NCI-H82 treated with DMSO at 0.1 percent for 48 hours (cell line): ENCODE measurements at regions not wholly inside any gene's neighbourhood (a gene's known extent, or its start where the extent isn't known, plus 50 kb on each side); places are given as distances from the start of the nearest gene placed in this dataset.

Source experiments
- DNase-seq: peaks from one replicate; lab custom pipeline; 2025; ENCODE audit not compliant: unreplicated experiment; lab: John Stamatoyannopoulos, UW

DNA sequence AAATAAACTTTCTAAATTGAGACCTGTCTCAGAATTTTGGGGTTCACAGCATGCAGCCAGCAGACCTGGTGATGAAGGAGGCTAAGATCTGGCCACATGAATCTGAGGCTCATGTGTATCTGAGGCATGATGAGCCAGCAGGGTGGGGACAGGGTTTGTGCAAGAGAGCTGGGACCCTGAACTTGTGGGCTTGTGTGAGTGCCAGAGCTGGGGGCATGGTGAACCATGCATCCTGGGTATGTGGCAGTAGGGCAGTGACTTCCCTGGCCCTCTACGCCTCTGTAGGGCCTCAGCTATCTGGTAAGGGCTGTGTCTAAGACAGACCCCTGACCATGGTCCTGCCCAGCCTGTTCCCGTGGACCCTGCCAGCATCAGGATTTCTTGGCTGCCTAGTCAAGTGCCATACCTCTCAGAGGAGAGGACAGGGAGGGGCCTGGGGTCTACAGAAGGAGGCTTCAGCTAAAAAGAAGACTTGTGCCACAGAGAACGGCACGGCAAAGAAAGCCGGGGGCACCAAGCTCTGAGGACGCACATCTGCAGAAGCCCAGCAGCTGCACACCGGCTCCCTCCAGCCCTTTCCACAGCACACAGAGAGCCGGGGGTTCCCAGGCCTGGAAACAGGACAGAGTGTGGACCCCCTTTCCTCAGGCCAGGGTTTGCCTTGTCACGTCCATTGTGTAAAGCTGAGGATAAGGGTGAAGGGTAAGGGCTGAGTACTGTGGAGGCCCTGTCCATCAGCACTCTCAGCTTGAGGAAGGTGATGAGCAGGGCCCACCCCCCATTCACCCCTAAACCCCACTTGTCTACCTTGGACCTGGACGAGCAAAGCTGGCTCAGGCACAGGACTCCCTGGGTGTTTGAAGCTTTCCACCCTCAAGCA is 130.1 kb downstream of the MRPL36 start:
- DNase-seq: no peak

DNA sequence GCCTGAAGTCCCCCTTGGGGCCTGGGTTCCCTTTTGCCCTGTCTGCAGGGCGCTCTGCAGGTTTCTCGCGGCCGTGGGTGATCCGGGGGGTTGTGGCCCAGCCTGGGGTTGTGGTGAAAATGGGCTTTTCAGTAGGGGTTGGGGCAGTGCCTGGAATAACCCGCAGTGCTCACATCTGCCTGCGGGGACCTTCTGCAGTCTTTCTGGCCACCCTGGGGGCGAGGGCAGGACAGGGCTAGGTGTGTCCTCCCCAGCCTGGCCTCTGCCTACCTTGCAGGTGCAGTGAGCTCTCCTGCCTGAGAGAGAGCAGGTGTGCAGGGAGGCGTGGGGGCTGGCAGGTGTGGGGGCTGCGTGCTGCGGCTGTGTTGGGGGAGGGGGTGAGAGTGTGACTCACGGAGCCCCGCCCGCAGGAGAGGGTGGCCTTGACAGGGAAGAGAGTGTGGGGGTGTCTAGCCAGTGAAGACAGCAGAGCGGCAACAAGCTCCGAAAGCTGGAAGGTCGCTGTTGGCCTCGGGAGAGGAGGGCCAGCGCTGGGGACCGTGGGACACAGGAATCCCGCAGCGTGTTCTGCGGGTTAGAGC is 131.4 kb downstream of the MRPL36 start:
- no peak for DNase-seq

DNA sequence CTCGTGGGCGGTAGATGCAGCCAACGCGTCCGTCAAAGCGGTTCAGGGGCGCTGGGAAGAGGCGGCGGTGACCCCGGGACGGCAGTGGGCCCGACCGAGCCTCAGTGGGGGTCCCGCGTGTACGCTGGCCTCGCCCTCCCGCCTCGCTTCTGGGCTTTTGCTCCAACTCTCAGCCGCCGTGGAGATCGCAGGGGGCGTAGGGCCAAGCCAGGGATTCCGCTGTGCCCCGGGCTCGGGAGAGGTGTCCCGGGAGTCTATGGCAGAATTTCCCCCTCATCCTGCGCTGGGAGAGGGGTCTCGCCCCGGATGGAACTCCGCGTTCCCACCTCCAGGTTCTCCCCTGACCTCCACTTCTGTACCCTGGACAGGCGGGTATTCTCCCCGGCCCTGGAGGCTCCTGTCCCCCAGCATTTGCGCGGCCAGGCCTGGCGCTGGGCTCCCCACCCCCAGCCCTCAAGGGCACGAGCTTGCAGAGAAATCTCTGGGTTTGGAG is 131.9 kb downstream of the MRPL36 start:
- DNase-seq: no peak

GRCh38 chr5:1666812-1667588 is 132.6 kb downstream of the MRPL36 start:
- DNase-seq: no peak

GRCh38 chr5:1666221-1666620 is 133.4 kb downstream of the MRPL36 start:
- DNase-seq: no peak

GRCh38 chr5:1665803-1666202 is 133.8 kb downstream of the MRPL36 start:
- DNase-seq: no peak

DNA sequence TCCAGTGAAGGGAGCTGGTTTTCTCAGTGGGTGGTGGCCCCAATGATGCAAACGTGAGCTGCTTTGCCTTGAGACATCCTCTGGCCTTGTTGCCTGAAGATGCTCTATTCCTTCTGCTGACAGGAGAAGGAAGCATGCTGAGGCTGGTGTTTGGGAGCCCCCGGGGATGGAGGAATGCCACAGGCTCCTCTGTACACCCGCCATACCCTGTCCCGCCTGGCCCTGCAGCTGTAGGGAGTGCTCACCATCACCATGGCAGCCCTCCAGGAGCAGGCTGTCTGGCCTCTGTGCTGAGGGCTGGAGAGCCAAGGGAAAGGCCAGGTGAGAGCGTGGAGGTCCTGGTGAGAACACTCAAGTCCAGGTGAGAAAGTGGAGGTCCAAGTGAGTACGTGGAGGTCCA is 134.4 kb downstream of the MRPL36 start:
- no peak for DNase-seq

DNA sequence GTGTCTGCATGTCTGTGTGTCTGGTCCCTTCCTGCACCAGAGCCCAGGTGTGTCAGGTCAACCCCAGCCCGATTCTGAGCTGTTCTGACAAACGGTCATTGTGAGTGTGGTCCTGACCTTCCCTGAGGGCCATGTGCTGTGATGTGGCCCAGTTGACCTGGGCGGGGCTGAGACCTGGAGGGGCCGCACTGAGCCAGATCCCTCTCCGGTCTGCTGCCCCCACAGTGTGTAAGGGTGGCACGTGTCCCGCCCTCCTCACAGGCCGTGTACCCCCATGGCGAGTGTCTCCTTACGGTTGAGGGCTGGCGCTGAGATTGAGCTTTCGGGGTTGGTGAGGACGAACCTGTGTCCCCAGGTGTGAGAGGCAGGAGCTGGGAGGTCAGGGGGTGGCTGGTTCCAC is 136.5 kb downstream of the MRPL36 start:
- DNase-seq: no peak

- no peak for DNase-seq
Measured at GRCh38 chr5:1662559-1663085, 137.0 kb downstream of the MRPL36 start.

- no peak for DNase-seq
Measured at GRCh38 chr5:1661831-1662558, 137.6 kb downstream of the MRPL36 start.

GRCh38 chr5:1661311-1661710 is 137.6 kb upstream of the LPCAT1 start:
- DNase-seq: no peak

- no peak for DNase-seq
Measured at GRCh38 chr5:1660511-1660910, 136.8 kb upstream of the LPCAT1 start.

DNA sequence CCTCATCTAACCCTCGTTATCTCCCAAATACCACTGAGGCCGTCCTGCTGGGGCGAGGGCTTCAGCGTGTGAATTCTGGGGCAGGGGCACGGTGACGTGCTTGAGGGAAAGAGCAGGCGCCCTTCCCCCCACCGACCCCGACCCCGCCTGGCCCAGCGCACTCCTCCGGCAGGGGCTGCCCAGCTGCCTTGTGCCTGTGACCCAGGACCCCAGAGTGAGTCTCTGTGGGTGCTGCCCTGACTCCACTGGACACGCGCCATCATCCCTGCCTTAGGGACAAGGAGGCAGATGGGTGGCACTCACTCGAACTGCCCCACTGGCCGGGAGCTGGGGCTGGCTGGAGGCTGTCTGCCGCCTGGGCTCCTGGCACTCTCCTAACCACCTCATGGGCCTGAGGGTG is 136.2 kb upstream of the LPCAT1 start:
- DNase-seq: no peak

- no peak for DNase-seq
Measured at GRCh38 chr5:1659100-1659981, 135.6 kb upstream of the LPCAT1 start.

DNA sequence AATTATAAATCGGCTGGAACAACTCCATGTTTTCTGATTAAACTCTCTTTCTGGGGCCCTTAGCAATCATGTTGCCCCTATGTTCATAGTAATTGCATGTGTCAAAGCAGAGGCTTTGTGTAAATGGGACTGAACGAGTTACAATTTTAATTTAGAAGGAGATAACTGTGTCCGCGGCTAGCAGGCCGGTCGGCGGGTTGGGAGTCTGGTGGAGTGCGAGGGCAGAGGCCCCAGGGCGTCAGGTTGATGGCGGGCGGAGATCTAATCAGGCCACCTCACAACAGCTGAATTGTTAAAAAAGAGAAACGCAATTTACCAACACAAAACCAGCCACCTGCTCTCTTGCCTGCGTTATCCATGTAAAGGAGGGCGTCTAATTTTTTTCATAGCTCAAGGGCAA is 134.9 kb upstream of the LPCAT1 start:
- DNase-seq: no peak

DNA sequence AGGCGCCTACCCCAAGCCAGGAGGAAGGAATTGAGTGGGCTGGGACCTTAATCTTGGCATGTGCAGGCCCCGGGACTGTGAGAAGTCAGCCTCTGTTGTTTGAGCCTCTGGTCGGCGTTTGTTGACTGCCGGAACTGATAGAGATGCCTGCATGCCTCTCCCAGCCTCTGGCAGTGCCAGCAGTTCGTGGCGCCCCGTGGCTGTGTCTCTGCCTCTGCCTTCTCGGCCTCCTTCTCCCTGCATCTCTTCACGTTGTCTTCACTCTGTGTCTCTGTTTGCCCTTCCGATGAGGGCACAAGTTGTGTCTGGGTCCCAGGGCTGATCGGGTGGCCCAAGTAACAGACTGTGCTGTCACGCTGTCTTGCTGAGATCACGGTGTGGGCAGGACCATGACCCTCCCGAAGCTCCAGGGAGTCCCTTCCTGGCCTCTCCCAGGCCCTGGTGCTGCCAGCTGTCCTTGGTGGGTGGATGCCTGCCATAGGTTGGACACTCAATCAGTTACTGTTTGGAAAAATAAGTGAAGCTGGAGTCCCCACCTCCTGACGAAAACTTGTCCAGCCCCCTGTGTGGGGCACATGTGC is 133.5 kb upstream of the LPCAT1 start:
- DNase-seq: no peak

GRCh38 chr5:1656271-1656975 is 132.7 kb upstream of the LPCAT1 start:
- no peak for DNase-seq

GRCh38 chr5:1655496-1656270 is 131.9 kb upstream of the LPCAT1 start:
- no peak for DNase-seq
